ENCODE measurements at regions not wholly inside any gene's neighbourhood (a gene's known extent, or its start where the extent isn't known, plus 50 kb on each side); places are given as distances from the start of the nearest gene placed in this dataset.

GRCh38 chr13:24623149-24623665 is 57.0 kb upstream of the ATP12A start:
- Histone ChIP-seq H3K79me2 (ENCODE audit: control insufficient read depth, insufficient read depth, low read length, poor library complexity) (no peaks in the 10 kb centered on the region), H3K4me1 (ENCODE audit: control insufficient read depth in 1 of 2, insufficient read depth in 2 of 2, low read length in 2 of 2) (peaks cover 10 to 20% of the 10 kb centered on the region in 2 experiments), H3K4ac (ENCODE audit: low read depth, low read length) (no peak overlapping the region), H3K36me3 (ENCODE audit: control insufficient read depth in 1 of 2, insufficient read depth in 2 of 2, low read length in 2 of 2) (no peaks in the 10 kb centered on the region), H3K9me3 (ENCODE audit: insufficient read depth, low read depth, low read length) (no peaks in the 10 kb centered on the region), H3K4me3 (ENCODE audit: low read depth, low read length) (no peak overlapping the region), H2BK5ac (ENCODE audit: low read depth, low read length, poor library complexity) (no peak overlapping the region), H3K18ac (ENCODE audit: low read length) (no peak overlapping the region), H3K9ac (ENCODE audit: low read length) (no peak overlapping the region), H4K8ac (ENCODE audit: low read depth, low read length) (no peak overlapping the region), H4K91ac (ENCODE audit: low read depth, low read length) (no peak overlapping the region), H3K79me1 (ENCODE audit: low read length) (peaks cover 3% of the 10 kb centered on the region), H2BK120ac (ENCODE audit: insufficient read depth, low read length, poor library complexity) (no peak overlapping the region), H4K12ac (ENCODE audit: low read depth, low read length) (no peak overlapping the region), H2AK5ac (ENCODE audit: low read length) (no peak overlapping the region), H3K23ac (ENCODE audit: low read length) (no peak overlapping the region), H3K4me2 (ENCODE audit: low read length) (no peak overlapping the region), H3K27ac (ENCODE audit: low read depth, low read length) (no peak overlapping the region), H2BK12ac (ENCODE audit: low read length) (no peak overlapping the region), H2AFZ (ENCODE audit: insufficient read depth, low read length, poor library complexity) (no peak overlapping the region), H3K27me3 (ENCODE audit: insufficient read depth, low read length) (no peaks in the 10 kb centered on the region), H3K14ac (ENCODE audit: low read length) (no peak overlapping the region)
- WGBS (ENCODE audit: extremely low coverage, insufficient coverage, insufficient read length): no CpG with 5 or more reads among the region's 18 CpGs
- no peak for DNase-seq

DNA sequence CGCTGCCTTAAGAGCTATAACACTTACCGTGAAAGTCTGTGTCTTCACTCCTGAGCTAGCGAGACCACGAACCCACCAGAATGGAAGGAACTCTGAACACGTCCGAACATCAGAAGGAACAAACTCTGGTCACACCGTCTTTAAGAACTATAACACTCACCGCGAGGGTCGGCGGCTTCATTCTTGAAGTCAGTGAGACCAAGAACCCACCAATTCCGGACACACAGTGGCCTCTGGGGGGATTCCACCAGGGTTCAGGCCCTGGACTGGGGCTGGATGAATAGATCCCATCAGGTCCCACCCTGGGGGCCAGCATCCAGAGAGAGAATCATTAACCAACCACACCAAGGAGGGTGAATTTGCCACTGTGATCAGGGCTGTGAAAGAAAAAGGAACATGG is 55.8 kb upstream of the ATP12A start:
- WGBS (ENCODE audit: extremely low coverage, insufficient coverage, insufficient read length): no CpG with 5 or more reads among the region's 12 CpGs
- Histone ChIP-seq H3K9me3 (ENCODE audit: insufficient read depth, low read depth, low read length) (no peaks in the 10 kb centered on the region), H2AFZ (ENCODE audit: insufficient read depth, low read length, poor library complexity) (no peak overlapping the region), H4K12ac (ENCODE audit: low read depth, low read length) (no peak overlapping the region), H2BK12ac (ENCODE audit: low read length) (no peak overlapping the region), H3K4ac (ENCODE audit: low read depth, low read length) (no peak overlapping the region), H3K27ac (ENCODE audit: low read depth, low read length) (no peak overlapping the region), H2AK5ac (ENCODE audit: low read length) (no peak overlapping the region), H3K4me3 (ENCODE audit: low read depth, low read length) (no peak overlapping the region), H3K4me1 (ENCODE audit: control insufficient read depth in 1 of 2, insufficient read depth in 2 of 2, low read length in 2 of 2) (peaks cover 7 to 13% of the 10 kb centered on the region in 2 experiments), H4K8ac (ENCODE audit: low read depth, low read length) (no peak overlapping the region), H3K14ac (ENCODE audit: low read length) (no peak overlapping the region), H3K9ac (ENCODE audit: low read length) (no peak overlapping the region), H2BK5ac (ENCODE audit: low read depth, low read length, poor library complexity) (no peak overlapping the region), H3K4me2 (ENCODE audit: low read length) (no peak overlapping the region), H3K79me1 (ENCODE audit: low read length) (peaks cover 3% of the 10 kb centered on the region), H3K23ac (ENCODE audit: low read length) (no peak overlapping the region), H4K91ac (ENCODE audit: low read depth, low read length) (peak overlapping the region; percentile 55), H3K27me3 (ENCODE audit: insufficient read depth, low read length) (no peaks in the 10 kb centered on the region), H3K18ac (ENCODE audit: low read length) (no peak overlapping the region), H3K36me3 (ENCODE audit: control insufficient read depth in 1 of 2, insufficient read depth in 2 of 2, low read length in 2 of 2) (no peaks in the 10 kb centered on the region), H3K79me2 (ENCODE audit: control insufficient read depth, insufficient read depth, low read length, poor library complexity) (no peaks in the 10 kb centered on the region), H2BK120ac (ENCODE audit: insufficient read depth, low read length, poor library complexity) (no peak overlapping the region)
- DNase-seq: no peak

- H3K4me1 ChIP-seq (ENCODE audit: control insufficient read depth in 1 of 2, insufficient read depth in 2 of 2, low read length in 2 of 2): peaks cover 7 to 13% of the 10 kb centered on the region in 2 experiments
- H3K9ac ChIP-seq (ENCODE audit: low read length): no peak overlapping the region
- peak overlapping the region; percentile 55 for H4K91ac ChIP-seq (ENCODE audit: low read depth, low read length)
- H2AK5ac ChIP-seq (ENCODE audit: low read length): no peak overlapping the region
- H3K27ac ChIP-seq (ENCODE audit: low read depth, low read length): no peak overlapping the region
- peaks cover 3% of the 10 kb centered on the region for H3K79me1 ChIP-seq (ENCODE audit: low read length)
- no peaks in the 10 kb centered on the region for H3K27me3 ChIP-seq (ENCODE audit: insufficient read depth, low read length)
- H2AFZ ChIP-seq (ENCODE audit: insufficient read depth, low read length, poor library complexity): no peak overlapping the region
- WGBS (ENCODE audit: extremely low coverage, insufficient coverage, insufficient read length): no CpG with 5 or more reads among the region's 7 CpGs
- no peak overlapping the region for H3K18ac ChIP-seq (ENCODE audit: low read length)
- H2BK12ac ChIP-seq (ENCODE audit: low read length): no peak overlapping the region
- H2BK120ac ChIP-seq (ENCODE audit: insufficient read depth, low read length, poor library complexity): no peak overlapping the region
- H3K4me2 ChIP-seq (ENCODE audit: low read length): no peak overlapping the region
- no peak overlapping the region for H3K4me3 ChIP-seq (ENCODE audit: low read depth, low read length)
- H3K14ac ChIP-seq (ENCODE audit: low read length): no peak overlapping the region
- no peak overlapping the region for H4K8ac ChIP-seq (ENCODE audit: low read depth, low read length)
- no peak overlapping the region for H3K23ac ChIP-seq (ENCODE audit: low read length)
- no peaks in the 10 kb centered on the region for H3K9me3 ChIP-seq (ENCODE audit: insufficient read depth, low read depth, low read length)
- H3K79me2 ChIP-seq (ENCODE audit: control insufficient read depth, insufficient read depth, low read length, poor library complexity): no peaks in the 10 kb centered on the region
- no peak overlapping the region for H3K4ac ChIP-seq (ENCODE audit: low read depth, low read length)
- H3K36me3 ChIP-seq (ENCODE audit: control insufficient read depth in 1 of 2, insufficient read depth in 2 of 2, low read length in 2 of 2): no peaks in the 10 kb centered on the region
- H2BK5ac ChIP-seq (ENCODE audit: low read depth, low read length, poor library complexity): no peak overlapping the region
- DNase-seq: no peak
- H4K12ac ChIP-seq (ENCODE audit: low read depth, low read length): no peak overlapping the region
These were observed 55.4 kb upstream of the ATP12A start for GRCh38 chr13:24624801-24625231.

DNA sequence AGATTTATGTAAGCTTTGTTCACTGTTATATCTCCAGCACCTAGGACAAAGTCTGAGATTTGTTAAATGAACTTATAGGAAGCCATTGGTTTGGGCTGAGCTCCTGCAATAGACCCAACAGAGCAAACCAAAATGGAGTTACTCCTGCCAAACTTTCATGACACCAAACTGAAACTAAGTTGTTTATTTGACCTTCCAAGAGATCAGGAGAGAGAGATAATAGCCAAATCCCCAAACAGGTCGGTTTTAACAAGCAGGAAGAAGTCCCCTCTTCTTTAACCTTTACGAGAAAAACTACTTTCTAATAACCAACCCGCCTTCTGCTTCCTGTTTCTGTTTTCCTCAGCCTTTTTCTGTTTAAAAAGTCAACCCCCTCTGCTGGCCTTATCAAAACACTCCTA is 54.9 kb upstream of the ATP12A start:
- Histone ChIP-seq H3K79me1 (ENCODE audit: low read length) (peaks cover 3% of the 10 kb centered on the region), H2BK12ac (ENCODE audit: low read length) (no peak overlapping the region), H2BK5ac (ENCODE audit: low read depth, low read length, poor library complexity) (no peak overlapping the region), H3K36me3 (ENCODE audit: control insufficient read depth in 1 of 2, insufficient read depth in 2 of 2, low read length in 2 of 2) (no peaks in the 10 kb centered on the region), H3K14ac (ENCODE audit: low read length) (no peak overlapping the region), H3K27me3 (ENCODE audit: insufficient read depth, low read length) (no peaks in the 10 kb centered on the region), H3K27ac (ENCODE audit: low read depth, low read length) (no peak overlapping the region), H2AK5ac (ENCODE audit: low read length) (no peak overlapping the region), H2AFZ (ENCODE audit: insufficient read depth, low read length, poor library complexity) (no peak overlapping the region), H3K4me2 (ENCODE audit: low read length) (no peak overlapping the region), H4K91ac (ENCODE audit: low read depth, low read length) (no peak overlapping the region), H3K79me2 (ENCODE audit: control insufficient read depth, insufficient read depth, low read length, poor library complexity) (no peaks in the 10 kb centered on the region), H3K4ac (ENCODE audit: low read depth, low read length) (no peak overlapping the region), H3K18ac (ENCODE audit: low read length) (no peak overlapping the region), H3K9ac (ENCODE audit: low read length) (no peak overlapping the region), H3K4me3 (ENCODE audit: low read depth, low read length) (no peak overlapping the region), H2BK120ac (ENCODE audit: insufficient read depth, low read length, poor library complexity) (no peak overlapping the region), H4K8ac (ENCODE audit: low read depth, low read length) (no peak overlapping the region), H3K9me3 (ENCODE audit: insufficient read depth, low read depth, low read length) (no peaks in the 10 kb centered on the region), H4K12ac (ENCODE audit: low read depth, low read length) (no peak overlapping the region), H3K23ac (ENCODE audit: low read length) (no peak overlapping the region), H3K4me1 (ENCODE audit: control insufficient read depth in 1 of 2, insufficient read depth in 2 of 2, low read length in 2 of 2) (peaks cover 7 to 14% of the 10 kb centered on the region in 2 experiments)
- WGBS (ENCODE audit: extremely low coverage, insufficient coverage, insufficient read length): no CpG with 5 or more reads among the region's 3 CpGs
- DNase-seq: no peak

Data from trophoblast cell (in vitro differentiated cells and primary cell).